KMS-11 (cell line): ENCODE measurements at regions not wholly inside any gene's neighbourhood (a gene's known extent, or its start where the extent isn't known, plus 50 kb on each side); places are given as distances from the start of the nearest gene placed in this dataset.

Experiments used
- H2AFZ ChIP-seq: fragments of 200-600 bp; sonication (generic); 2 replicates; pipeline ENCODE4 v1.6.1; 2016; ENCODE audit warnings: antibody characterized with exemption, mixed run types, low read depth
- H3K27ac ChIP-seq: fragments of 200-600 bp; sonication (generic); 2 replicates; pipeline ENCODE4 v1.6.1; 2016; ENCODE audit warnings: mild to moderate bottlenecking, mixed run types
- H3K27me3 ChIP-seq: fragments of 200-600 bp; sonication (generic); 2 replicates; pipeline ENCODE4 v1.6.1; 2017; ENCODE audit warnings: mild to moderate bottlenecking, low read depth, mixed run types, moderate library complexity; ENCODE audit not compliant: insufficient read depth
- H3K36me3 ChIP-seq: fragments of 200-600 bp; sonication (generic); 2 replicates; pipeline ENCODE4 v1.6.1; 2017; ENCODE audit warnings: mild to moderate bottlenecking, mixed run types; ENCODE audit not compliant: insufficient read depth
- H3K4me1 ChIP-seq: fragments of 200-600 bp; sonication (generic); 2 replicates; pipeline ENCODE4 v1.6.1; 2016; ENCODE audit warnings: mild to moderate bottlenecking, low read depth, mixed run types; ENCODE audit not compliant: poor library complexity, severe bottlenecking
- H3K4me2 ChIP-seq: fragments of 200-600 bp; sonication (generic); 2 replicates; pipeline ENCODE4 v1.7.0; 2016; ENCODE audit warnings: mild to moderate bottlenecking, mixed run types
- H3K4me3 ChIP-seq: fragments of 200-600 bp; sonication (generic); IDR thresholded peaks from 2 replicates; pipeline ENCODE4 v1.6.1; 2017; ENCODE audit warnings: low read depth, low read length, mixed read lengths; ENCODE audit not compliant: insufficient read depth
- H3K79me2 ChIP-seq: fragments of 200-600 bp; sonication (generic); 2 replicates; pipeline ENCODE4 v1.6.1; 2016; ENCODE audit warnings: low read depth, mixed run types; ENCODE audit not compliant: insufficient read depth
- H3K9ac ChIP-seq: fragments of 200-600 bp; sonication (generic); 2 replicates; pipeline ENCODE4 v1.6.1; 2016; ENCODE audit warnings: mild to moderate bottlenecking, mixed run types
- H4K20me1 ChIP-seq: fragments of 200-600 bp; sonication (generic); 2 replicates; pipeline ENCODE4 v1.6.1; 2016; ENCODE audit warnings: mild to moderate bottlenecking, mixed run types; ENCODE audit not compliant: insufficient read depth
- TF ChIP-seq, protein P1 (sequence below): fragments of 200-600 bp; sonication (generic); conservative IDR thresholded peaks from 2 replicates; pipeline ENCODE4 v1.6.1; 2017; ENCODE audit warnings: low read depth, mild to moderate bottlenecking, antibody characterized with exemption, low read length, moderate library complexity, mixed read lengths

DNA sequence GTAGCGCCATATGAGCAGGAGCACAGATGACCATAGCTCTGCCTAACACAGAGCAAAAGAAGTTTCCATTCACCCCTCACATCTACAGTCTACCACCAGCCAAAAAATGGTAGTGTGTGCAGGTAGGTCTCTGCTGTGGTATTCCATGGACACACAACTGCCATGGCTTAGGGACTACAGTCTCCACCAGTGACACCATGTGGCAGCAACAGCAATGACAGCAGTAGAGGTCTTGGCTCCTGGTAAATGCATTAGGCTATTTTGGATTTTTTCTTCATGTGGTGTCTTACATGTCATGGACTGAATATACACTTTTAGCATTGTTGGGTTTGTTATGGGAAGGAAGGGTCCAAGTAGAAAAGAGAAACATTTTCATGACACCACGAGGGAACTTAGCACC, 70.1 kb upstream of the CABCOCO1 start:
- TF ChIP-seq, protein P1, sequence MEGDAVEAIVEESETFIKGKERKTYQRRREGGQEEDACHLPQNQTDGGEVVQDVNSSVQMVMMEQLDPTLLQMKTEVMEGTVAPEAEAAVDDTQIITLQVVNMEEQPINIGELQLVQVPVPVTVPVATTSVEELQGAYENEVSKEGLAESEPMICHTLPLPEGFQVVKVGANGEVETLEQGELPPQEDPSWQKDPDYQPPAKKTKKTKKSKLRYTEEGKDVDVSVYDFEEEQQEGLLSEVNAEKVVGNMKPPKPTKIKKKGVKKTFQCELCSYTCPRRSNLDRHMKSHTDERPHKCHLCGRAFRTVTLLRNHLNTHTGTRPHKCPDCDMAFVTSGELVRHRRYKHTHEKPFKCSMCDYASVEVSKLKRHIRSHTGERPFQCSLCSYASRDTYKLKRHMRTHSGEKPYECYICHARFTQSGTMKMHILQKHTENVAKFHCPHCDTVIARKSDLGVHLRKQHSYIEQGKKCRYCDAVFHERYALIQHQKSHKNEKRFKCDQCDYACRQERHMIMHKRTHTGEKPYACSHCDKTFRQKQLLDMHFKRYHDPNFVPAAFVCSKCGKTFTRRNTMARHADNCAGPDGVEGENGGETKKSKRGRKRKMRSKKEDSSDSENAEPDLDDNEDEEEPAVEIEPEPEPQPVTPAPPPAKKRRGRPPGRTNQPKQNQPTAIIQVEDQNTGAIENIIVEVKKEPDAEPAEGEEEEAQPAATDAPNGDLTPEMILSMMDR = peak; percentile 48
- no peaks in the 10 kb centered on the region for H3K4me1 ChIP-seq
- H3K27me3 ChIP-seq = no peaks in the 10 kb centered on the region
- no peak overlapping the region for H3K4me2 ChIP-seq
- H3K9ac ChIP-seq = no peak overlapping the region
- no peaks in the 10 kb centered on the region for H4K20me1 ChIP-seq
- H3K79me2 ChIP-seq = no peaks in the 10 kb centered on the region
- no peak overlapping the region for H2AFZ ChIP-seq
- H3K36me3 ChIP-seq = no peaks in the 10 kb centered on the region
- H3K4me3 ChIP-seq = no peak overlapping the region
- no peak overlapping the region for H3K27ac ChIP-seq

DNA sequence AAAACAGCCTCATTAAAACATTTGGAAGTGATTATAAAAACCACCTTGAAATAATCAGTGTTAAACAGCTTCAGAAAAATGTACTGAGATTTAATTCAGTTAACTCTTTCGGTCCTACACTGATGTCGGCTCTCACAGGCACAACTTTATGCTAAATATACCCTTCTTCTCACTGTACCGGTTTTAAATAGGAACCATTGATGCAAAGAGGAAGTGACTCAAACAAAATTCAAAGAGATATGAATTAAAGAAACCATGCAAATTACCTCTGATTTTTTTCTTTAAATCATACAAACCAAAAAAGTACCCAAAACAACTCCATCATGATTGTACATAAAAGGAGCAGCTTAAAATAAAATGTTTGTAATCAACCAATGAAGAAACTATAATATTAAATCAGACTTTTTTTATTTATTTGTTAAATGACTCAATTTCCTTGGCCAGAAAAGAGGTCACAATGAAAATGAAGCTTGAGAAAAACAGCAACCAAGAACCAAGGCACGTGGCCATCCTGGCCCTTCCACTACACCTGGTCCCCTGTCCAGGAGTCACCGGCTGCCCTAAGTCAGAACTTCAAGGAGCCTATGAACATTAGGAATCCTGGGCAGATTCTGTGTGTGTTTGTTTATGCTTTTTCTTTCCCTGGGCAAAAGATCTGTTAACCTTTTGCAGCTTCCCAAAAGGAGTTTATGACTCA, 73.0 kb upstream of the CABCOCO1 start:
- H3K79me2 ChIP-seq = no peaks in the 10 kb centered on the region
- no peak overlapping the region for H3K4me2 ChIP-seq
- no peaks in the 10 kb centered on the region for H3K36me3 ChIP-seq
- H3K27ac ChIP-seq = no peak overlapping the region
- no peaks in the 10 kb centered on the region for H3K27me3 ChIP-seq
- no peak overlapping the region for H2AFZ ChIP-seq
- no peak overlapping the region for H3K9ac ChIP-seq
- no peaks in the 10 kb centered on the region for H4K20me1 ChIP-seq
- H3K4me1 ChIP-seq = no peaks in the 10 kb centered on the region
- H3K4me3 ChIP-seq = no peak overlapping the region
- TF ChIP-seq, protein P1 = no peak

DNA sequence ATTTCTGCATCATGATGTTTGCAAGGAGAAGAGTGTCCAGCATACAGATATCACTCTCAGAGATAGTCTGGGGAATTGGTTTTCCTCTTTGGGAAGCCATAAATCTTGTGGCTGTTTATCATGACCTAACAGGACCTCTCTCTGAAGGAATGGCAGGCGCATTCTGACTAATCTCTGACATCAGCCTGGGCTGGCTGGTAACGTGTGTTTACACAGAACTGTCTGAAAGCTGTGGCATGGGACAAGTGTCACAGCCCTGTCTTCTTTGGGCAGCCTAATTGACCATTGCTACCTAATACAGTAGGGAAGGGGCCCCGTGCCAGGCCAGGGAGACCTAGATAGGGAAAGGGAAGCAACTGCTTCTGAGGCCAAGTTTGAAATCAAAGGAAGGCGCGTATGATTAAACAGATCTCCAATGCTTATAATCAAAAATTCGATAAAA, 73.9 kb upstream of the CABCOCO1 start:
- Histone ChIP-seq H3K4me3 (no peak overlapping the region), H3K4me1 (no peaks in the 10 kb centered on the region), H3K79me2 (no peaks in the 10 kb centered on the region), H3K27ac (no peak overlapping the region), H4K20me1 (no peaks in the 10 kb centered on the region), H2AFZ (no peak overlapping the region), H3K36me3 (no peaks in the 10 kb centered on the region), H3K4me2 (no peak overlapping the region), H3K27me3 (no peaks in the 10 kb centered on the region), H3K9ac (no peak overlapping the region)
- TF ChIP-seq, protein P1 = no peak

DNA sequence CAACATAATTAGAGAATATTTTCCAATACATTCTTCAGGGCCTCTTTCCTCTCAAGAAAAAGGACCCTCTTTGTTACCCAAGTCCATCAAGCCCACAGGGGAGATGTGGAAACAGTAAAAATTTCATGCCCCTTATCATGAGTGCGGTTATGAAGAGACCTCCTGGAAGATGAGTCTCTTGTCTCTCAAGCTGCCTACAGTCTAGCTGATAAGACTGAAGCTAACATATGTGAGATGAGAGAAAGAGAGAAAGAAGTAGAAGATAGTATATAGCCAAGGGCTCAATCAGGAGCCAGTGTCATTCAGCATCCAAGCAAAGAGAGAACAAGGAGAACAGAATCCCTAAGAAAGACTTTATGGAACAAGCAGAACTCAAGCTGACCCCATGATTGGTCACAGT, 75.9 kb upstream of the CABCOCO1 start:
- Histone ChIP-seq H3K4me3 (no peak overlapping the region), H3K27me3 (no peaks in the 10 kb centered on the region), H3K4me1 (no peaks in the 10 kb centered on the region), H3K36me3 (no peaks in the 10 kb centered on the region), H4K20me1 (no peaks in the 10 kb centered on the region), H3K9ac (no peak overlapping the region), H3K27ac (no peak overlapping the region), H3K4me2 (no peak overlapping the region), H2AFZ (no peak overlapping the region), H3K79me2 (no peaks in the 10 kb centered on the region)
- TF ChIP-seq, protein P1 = no peak
